Suprapubic skin (tissue), 2 donors: ENCODE measurements at regions not wholly inside any gene's neighbourhood (a gene's known extent, or its start where the extent isn't known, plus 50 kb on each side); places are given as distances from the start of the nearest gene placed in this dataset.

Experiments used
- EP300 ChIP-seq: sonication (generic); formaldehyde crosslinking; IDR thresholded peaks from one replicate; pipeline ENCODE4 v1.6.1; 2017; ENCODE audit warnings: antibody characterized with exemption
- POLR2A ChIP-seq, 2 donors: fragments of 450-650 bp; IDR thresholded peaks; one replicate each; pipeline ENCODE4 v1.6.1; 2017; ENCODE audit warnings: antibody characterized with exemption in 2 of 2, mild to moderate bottlenecking in 2 of 2, moderate library complexity in 2 of 2

DNA sequence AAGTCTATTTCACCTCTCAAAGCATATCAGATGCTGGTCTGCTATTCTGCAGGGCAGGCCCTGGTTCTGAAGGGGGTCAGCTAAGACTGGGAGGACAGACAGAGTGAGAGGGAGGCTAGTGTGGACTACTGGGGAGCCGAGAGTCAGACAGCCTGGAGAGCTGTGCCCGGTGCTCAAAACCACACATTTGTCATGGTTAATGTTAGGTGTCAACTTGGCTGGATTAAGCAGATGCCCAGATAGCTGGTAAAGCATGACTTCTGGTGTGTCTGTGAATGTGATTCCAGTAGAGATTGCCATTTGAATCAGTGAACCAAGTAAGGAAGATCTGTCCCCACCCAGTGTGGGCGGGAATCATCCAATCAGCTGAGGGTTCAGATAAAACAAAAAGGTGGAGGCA, 102.6 kb downstream of the SNX19 start:
- no peak for TF ChIP-seq POLR2A (IDR thresholded peaks at IDR 0.05)
- no peak for TF ChIP-seq EP300
